ENCODE measurements at regions not wholly inside any gene's neighbourhood (a gene's known extent, or its start where the extent isn't known, plus 50 kb on each side); places are given as distances from the start of the nearest gene placed in this dataset.

- Histone ChIP-seq H3K9me3 (ENCODE audit: insufficient read depth in 2 of 2, low read depth in 1 of 2, low read length in 1 of 2) (no peaks in the 10 kb centered on the region; a peak in 1 of 4 replicates), H2BK120ac (replicated peaks; ENCODE audit: low read depth, low read length) (no peak overlapping the region), H4K91ac (replicated peaks; ENCODE audit: insufficient read length, low read length) (no peak overlapping the region), H4K20me1 (replicated peaks in 1 of 2; ENCODE audit: control insufficient read depth in 1 of 2, insufficient read depth in 2 of 2, low read length in 2 of 2) (no peaks in the 10 kb centered on the region), H4K8ac (ENCODE audit: extremely low read depth, insufficient read depth, low read length) (no peak overlapping the region), H4K5ac (ENCODE audit: insufficient read length, low read depth, low read length) (no peak overlapping the region), H3K9ac (replicated peaks in 1 of 4; ENCODE audit: extremely low read depth in 1 of 4, low read depth in 3 of 4, low read length in 3 of 4) (no peak overlapping the region), H3K56ac (replicated peaks; ENCODE audit: insufficient read length, low read depth, low read length) (no peak overlapping the region), H3K27ac (ENCODE audit: low read depth, low read length) (no peak overlapping the region), H2BK5ac (ENCODE audit: low read depth, low read length) (no peak overlapping the region), H3K23ac (ENCODE audit: insufficient read length) (no peak overlapping the region), H3K4me3 (ENCODE audit: extremely low read depth in 1 of 4, insufficient read depth in 2 of 4, low read depth in 3 of 4, low read length in 4 of 4) (no peak overlapping the region), H3K4ac (replicated peaks; ENCODE audit: insufficient read length, low read depth, low read length) (no peak overlapping the region), H3K23me2 (ENCODE audit: low read depth, low read length) (no peaks in the 10 kb centered on the region), H3K4me2 (ENCODE audit: insufficient read depth in 1 of 2, low read depth in 2 of 2, low read length in 2 of 2) (no peak overlapping the region), H2AK5ac (ENCODE audit: low read depth, low read length) (no peak overlapping the region), H3K4me1 (replicated peaks in 1 of 4; ENCODE audit: control insufficient read depth in 3 of 4, insufficient read depth in 4 of 4, low read length in 3 of 4) (no peaks in the 10 kb centered on the region; a peak in 1 of 7 replicates), H2BK15ac (ENCODE audit: low read length) (no peak overlapping the region), H2BK12ac (ENCODE audit: low read depth, low read length) (no peak overlapping the region), H3K27me3 (replicated peaks in 1 of 4; ENCODE audit: control insufficient read depth in 3 of 4, extremely low read depth in 1 of 4, insufficient read depth in 3 of 4, low read length in 3 of 4) (no peaks in the 10 kb centered on the region), H3K79me1 (ENCODE audit: low read depth, low read length) (no peaks in the 10 kb centered on the region), H2AFZ (ENCODE audit: low read length) (no peak overlapping the region), H3K18ac (ENCODE audit: extremely low read depth, low read length) (no peak overlapping the region), H3K14ac (ENCODE audit: insufficient read length) (no peak overlapping the region), H3K79me2 (ENCODE audit: control insufficient read depth in 1 of 2, insufficient read depth in 2 of 2, low read length in 2 of 2) (no peaks in the 10 kb centered on the region), H2BK20ac (ENCODE audit: low read length) (no peak overlapping the region), H3K36me3 (ENCODE audit: control insufficient read depth in 2 of 4, insufficient read depth in 4 of 4, low read length in 3 of 4) (no peaks in the 10 kb centered on the region)
- POLR2A ChIA-PET (ENCODE audit: partially characterized antibody): no interaction called here
- DNase-seq (ENCODE audit: low read depth in 1 of 2, low spot score in 2 of 2): no peak
- WGBS, 2 experiments (ENCODE audit: extremely low coverage in 1 of 2, insufficient coverage in 1 of 2, insufficient read length in 1 of 2, insufficient replicate concordance in 2 of 2, low coverage in 1 of 2, low lambda C conversion rate in 2 of 2, missing lambda C conversion rate in 1 of 2): 80% methylated on average over 4 of the region's 4 CpGs; no CpG with 5 or more reads in 1 of the 2 experiments
- CTCF ChIA-PET (ENCODE audit: partially characterized antibody): no interaction called here
- TF ChIP-seq SP2 (IDR thresholded peaks at IDR 0.05; ENCODE audit: low read length) (no peak), RNF2 (IDR thresholded peaks at IDR 0.05; ENCODE audit: borderline replicate concordance, low read depth, low read length, missing control alignments, poor library complexity, severe bottlenecking) (no peak), CBX5 (IDR thresholded peaks at IDR 0.05; ENCODE audit: low read depth, low read length) (no peak), NANOG (IDR thresholded peaks at IDR 0.05; ENCODE audit: insufficient read depth, low read depth, low read length, poor library complexity, severe bottlenecking) (no peak), SP4 (IDR thresholded peaks at IDR 0.05; ENCODE audit: low read length) (no peak), JUND (IDR thresholded peaks at IDR 0.05; ENCODE audit: low read length) (no peak), CREB1 (IDR thresholded peaks at IDR 0.05) (no peak), RFX5 (IDR thresholded peaks at IDR 0.05; ENCODE audit: borderline replicate concordance, low read depth, low read length) (no peak), ATF3 (IDR thresholded peaks at IDR 0.05; ENCODE audit: insufficient read depth, low read depth, low read length) (no peak), CEBPB (IDR thresholded peaks at IDR 0.05; ENCODE audit: low read depth, low read length) (no peak), PHF8 (conservative IDR thresholded peaks at IDR 0.05; ENCODE audit: low read depth, low read length) (no peak), RBBP5 (IDR thresholded peaks at IDR 0.05; ENCODE audit: borderline replicate concordance, low read depth, low read length) (no peak), CHD1 (IDR thresholded peaks at IDR 0.05; ENCODE audit: low read depth, low read length) (no peak), TAF1 (IDR thresholded peaks at IDR 0.05; ENCODE audit: low read depth, low read length) (no peak), FOSL1 (IDR thresholded peaks at IDR 0.05; ENCODE audit: insufficient read depth, low read depth, low read length) (no peak)
- no peak for FAIRE-seq
Observed at GRCh38 chr6:91667596-91667995, 1080.7 kb upstream of the MAP3K7 start.

All from H1 (cell line).